Lung (tissue), 11 donors: ENCODE measurements at regions not wholly inside any gene's neighbourhood (a gene's known extent, or its start where the extent isn't known, plus 50 kb on each side); places are given as distances from the start of the nearest gene placed in this dataset.
"Not testable (repeated sequence)": the region's sequence is repeated elsewhere in the genome, so short reads cannot be mapped to it uniquely, and the experiment has no call there.

Source experiments
- ATAC-seq: fragments of 200-7000 bp; cut with Tn5 transposase; one replicate; pipeline ENCODE4 v1.9.1; 2020; ENCODE audit warnings: moderate number of reproducible peaks; ENCODE audit not compliant: insufficient read depth, low FRiP score
- DNase-seq, 3 donors: peaks; one replicate each; pipeline ENCODE4 v3.0.0-alpha.2; 2013 to 2017
- H3K27ac ChIP-seq, 2 donors: one replicate each; pipeline ENCODE4 v1.5.1; 2013; ENCODE audit warnings: mild to moderate bottlenecking in 2 of 2, moderate library complexity in 2 of 2, control low read depth in 1 of 2, inconsistent platforms in 1 of 2, low read depth in 1 of 2, low read length in 1 of 2
- H3K27me3 ChIP-seq, 3 donors: one replicate each; pipeline ENCODE4 v1.5.1; 2013; ENCODE audit warnings: low read length in 2 of 3; ENCODE audit not compliant: control insufficient read depth in 3 of 3, insufficient read depth in 3 of 3
- H3K36me3 ChIP-seq, 4 donors: one replicate each; pipeline ENCODE4 v1.5.1; 2013; ENCODE audit warnings: low read length in 4 of 4, mild to moderate bottlenecking in 1 of 4, moderate library complexity in 1 of 4; ENCODE audit not compliant: control insufficient read depth in 4 of 4, insufficient read depth in 4 of 4
- H3K4me1 ChIP-seq, 5 donors: one replicate each; pipeline ENCODE4 v1.5.1; 2013; ENCODE audit warnings: low read length in 5 of 5, mild to moderate bottlenecking in 2 of 5, moderate library complexity in 1 of 5; ENCODE audit not compliant: control insufficient read depth in 5 of 5, insufficient read depth in 5 of 5
- H3K4me3 ChIP-seq: one replicate; pipeline ENCODE4 v1.5.1; 2013; ENCODE audit warnings: mild to moderate bottlenecking, control low read depth, moderate library complexity
- H3K9ac ChIP-seq, 2 donors: one replicate each; pipeline ENCODE4 v1.5.1; 2013; ENCODE audit warnings: low read length in 2 of 2, control low read depth in 1 of 2; ENCODE audit not compliant: insufficient read depth in 1 of 2
- H3K9me3 ChIP-seq, 4 donors: one replicate each; pipeline ENCODE4 v1.5.1; 2013; ENCODE audit warnings: low read length in 3 of 4, mild to moderate bottlenecking in 1 of 4, moderate library complexity in 1 of 4; ENCODE audit not compliant: control insufficient read depth in 4 of 4, insufficient read depth in 3 of 4
- WGBS, 2 donors: extraction: QIAGEN DNeasy Blood & Tissue Kit; methylation state at CpG; one replicate each; pipeline ENCODE4 v1.1.7; 2013; 5-methylcytosine and 5-hydroxymethylcytosine counted together
- TF ChIP-seq, protein P1 (sequence below): IDR thresholded peaks from 2 replicates; pipeline ENCODE4 v1.5.1; 2012; ENCODE audit warnings: mild to moderate bottlenecking; ENCODE audit errors: control extremely low read depth, extremely low read depth
- donor health status: control.
- donor health status: control.
- donor health status: Bipolar disorder and iron deficiency.
- donor health status: healthy.
- donor health status: DM: yes; HTN: yes; CAD: no.

DNA sequence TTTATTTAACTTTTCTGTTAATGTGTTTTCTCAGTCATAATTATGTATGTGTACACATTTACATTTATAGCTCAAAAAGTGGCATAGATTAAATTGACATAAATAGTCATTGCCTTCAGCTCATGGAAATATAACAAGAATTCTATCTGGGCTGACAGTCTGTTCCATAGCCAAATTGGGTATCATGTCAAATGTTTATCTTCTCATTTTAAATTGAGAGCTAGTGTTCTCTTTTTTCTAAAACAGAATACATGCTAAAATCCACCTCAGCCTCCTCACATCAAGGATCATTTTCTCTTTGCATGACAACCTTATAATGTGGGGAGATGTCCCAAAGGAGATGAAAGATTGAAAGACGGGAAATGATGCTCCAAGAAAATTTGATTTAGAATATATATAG lies 144.1 kb upstream of the BCHE start:
- DNase-seq (no peak), ATAC-seq (no peak)
- WGBS, 2 donors = 83 to 91% methylated on average over 1 of the region's 1 CpG
- Histone ChIP-seq H3K9me3 (no peaks in the 10 kb centered on the region), H3K36me3 (no peaks in the 10 kb centered on the region), H3K4me3 (no peak overlapping the region), H3K4me1 (no peaks in the 10 kb centered on the region), H3K27ac (no peak overlapping the region), H3K27me3 (no peaks in the 10 kb centered on the region), H3K9ac (no peak overlapping the region)
- TF ChIP-seq, protein P1, sequence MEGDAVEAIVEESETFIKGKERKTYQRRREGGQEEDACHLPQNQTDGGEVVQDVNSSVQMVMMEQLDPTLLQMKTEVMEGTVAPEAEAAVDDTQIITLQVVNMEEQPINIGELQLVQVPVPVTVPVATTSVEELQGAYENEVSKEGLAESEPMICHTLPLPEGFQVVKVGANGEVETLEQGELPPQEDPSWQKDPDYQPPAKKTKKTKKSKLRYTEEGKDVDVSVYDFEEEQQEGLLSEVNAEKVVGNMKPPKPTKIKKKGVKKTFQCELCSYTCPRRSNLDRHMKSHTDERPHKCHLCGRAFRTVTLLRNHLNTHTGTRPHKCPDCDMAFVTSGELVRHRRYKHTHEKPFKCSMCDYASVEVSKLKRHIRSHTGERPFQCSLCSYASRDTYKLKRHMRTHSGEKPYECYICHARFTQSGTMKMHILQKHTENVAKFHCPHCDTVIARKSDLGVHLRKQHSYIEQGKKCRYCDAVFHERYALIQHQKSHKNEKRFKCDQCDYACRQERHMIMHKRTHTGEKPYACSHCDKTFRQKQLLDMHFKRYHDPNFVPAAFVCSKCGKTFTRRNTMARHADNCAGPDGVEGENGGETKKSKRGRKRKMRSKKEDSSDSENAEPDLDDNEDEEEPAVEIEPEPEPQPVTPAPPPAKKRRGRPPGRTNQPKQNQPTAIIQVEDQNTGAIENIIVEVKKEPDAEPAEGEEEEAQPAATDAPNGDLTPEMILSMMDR = no peak

DNA sequence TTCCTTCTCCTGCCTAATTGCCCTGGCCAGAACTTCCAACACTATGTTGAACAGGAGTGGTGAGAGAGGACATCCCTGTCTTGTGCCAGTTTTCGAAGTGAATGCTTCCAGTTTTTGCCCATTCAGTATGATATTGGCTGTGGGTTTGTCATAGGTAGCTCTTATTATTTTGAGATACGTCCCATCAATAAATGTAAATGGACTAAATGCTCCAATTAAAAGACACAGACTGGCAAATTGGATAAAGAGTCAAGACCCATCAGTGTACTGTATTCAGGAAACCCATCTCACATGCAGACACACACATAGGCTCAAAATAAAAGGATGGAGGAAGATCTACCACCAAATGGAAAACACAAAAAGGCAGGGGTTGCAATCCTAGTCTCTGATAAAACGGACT lies 123.6 kb upstream of the BCHE start:
- H3K27ac ChIP-seq, DNase-seq, ATAC-seq, H3K9me3 ChIP-seq, H3K36me3 ChIP-seq, H3K4me3 ChIP-seq, H3K4me1 ChIP-seq, H3K27me3 ChIP-seq, H3K9ac ChIP-seq: not testable (repeated sequence)
- WGBS, 2 donors = 73 to 88% methylated on average over 3 of the region's 3 CpGs

DNA sequence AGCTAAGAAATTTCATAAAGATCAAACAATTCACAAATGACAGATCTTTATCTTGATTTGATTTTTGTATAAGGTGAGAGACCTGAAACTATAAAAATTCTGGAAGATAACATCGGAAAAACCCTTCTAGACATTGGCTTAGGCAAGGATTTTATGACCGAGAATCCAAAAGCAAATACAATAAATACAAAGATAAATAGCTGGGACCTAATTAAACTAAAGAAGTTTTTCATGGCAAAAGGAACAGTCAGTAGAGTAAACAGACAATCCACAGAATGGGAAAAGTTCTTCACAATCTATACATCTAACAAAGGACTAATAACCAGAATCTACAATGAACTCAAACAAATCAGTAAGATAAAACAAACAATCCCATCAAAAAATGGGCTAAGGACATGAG lies 116.9 kb upstream of the BCHE start:
- Histone ChIP-seq H3K4me3 (no peak overlapping the region), H3K27me3 (no peaks in the 10 kb centered on the region), H3K9me3 (no peaks in the 10 kb centered on the region), H3K4me1 (no peaks in the 10 kb centered on the region), H3K9ac (no peak overlapping the region), H3K27ac (no peak overlapping the region), H3K36me3 (no peaks in the 10 kb centered on the region)
- ATAC-seq (no peak), DNase-seq (no peak)
- TF ChIP-seq, protein P1 = no peak
- 88 to 90% methylated on average over 2 of the region's 2 CpGs for WGBS, 2 donors

DNA sequence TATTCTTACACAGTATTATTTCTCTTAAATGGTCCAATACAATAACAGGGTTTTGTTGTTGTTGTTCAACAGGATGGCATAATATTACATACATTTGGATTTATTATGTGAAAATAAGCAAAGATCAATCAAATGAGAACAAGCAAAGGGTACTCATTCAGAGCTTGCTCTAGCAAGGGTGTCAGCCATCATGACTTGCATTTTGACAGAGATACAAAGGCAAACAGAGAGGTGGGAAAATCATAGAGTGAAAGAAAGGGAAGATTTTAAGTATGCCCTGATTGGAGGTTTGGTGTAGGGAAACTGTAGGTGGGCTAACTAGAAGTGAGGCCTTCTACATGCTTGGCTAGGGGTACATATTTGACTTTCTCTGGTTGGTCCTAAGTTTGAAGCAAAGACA lies 109.1 kb upstream of the BCHE start:
- no peaks in the 10 kb centered on the region for H3K4me1 ChIP-seq
- TF ChIP-seq, protein P1 = no peak
- H3K27me3 ChIP-seq = no peaks in the 10 kb centered on the region
- DNase-seq = no peak
- H3K9ac ChIP-seq = no peak overlapping the region
- no peaks in the 10 kb centered on the region for H3K36me3 ChIP-seq
- no peak overlapping the region for H3K27ac ChIP-seq
- no peak for ATAC-seq
- H3K9me3 ChIP-seq = no peaks in the 10 kb centered on the region
- H3K4me3 ChIP-seq = no peak overlapping the region
